HG02610 (cell line): ENCODE measurements at regions not wholly inside any gene's neighbourhood (a gene's known extent, or its start where the extent isn't known, plus 50 kb on each side); places are given as distances from the start of the nearest gene placed in this dataset.
"Not testable (repeated sequence)": the region's sequence is repeated elsewhere in the genome, so short reads cannot be mapped to it uniquely, and the experiment has no call there.

Experiments used
- ATAC-seq: cut with Tn5 transposase; IDR thresholded peaks from one replicate; pipeline ENCODE4 v1.9.1; 2021; ENCODE audit warnings: mild to moderate bottlenecking, moderate library complexity; ENCODE audit not compliant: unreplicated experiment

DNA sequence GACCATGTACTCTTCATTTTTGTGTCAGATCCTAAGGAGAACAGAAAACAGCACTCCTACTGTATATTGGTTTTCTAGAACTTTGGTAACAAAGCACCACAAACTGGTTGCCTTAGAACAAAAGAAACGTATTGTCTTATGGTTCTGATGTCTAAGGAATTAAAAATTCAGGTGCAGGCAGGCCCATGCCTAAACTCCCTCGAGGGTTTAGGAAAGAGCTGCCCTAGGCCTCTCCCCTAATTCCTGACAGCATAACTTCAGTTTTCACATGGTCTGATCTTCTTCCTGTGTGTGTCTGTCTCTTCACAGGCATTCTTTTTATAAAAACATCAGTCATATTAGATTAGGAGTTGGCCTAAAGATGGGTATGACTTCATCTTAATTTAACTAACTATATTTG, 1093.6 kb downstream of the TECRL start:
- no peak for ATAC-seq

DNA sequence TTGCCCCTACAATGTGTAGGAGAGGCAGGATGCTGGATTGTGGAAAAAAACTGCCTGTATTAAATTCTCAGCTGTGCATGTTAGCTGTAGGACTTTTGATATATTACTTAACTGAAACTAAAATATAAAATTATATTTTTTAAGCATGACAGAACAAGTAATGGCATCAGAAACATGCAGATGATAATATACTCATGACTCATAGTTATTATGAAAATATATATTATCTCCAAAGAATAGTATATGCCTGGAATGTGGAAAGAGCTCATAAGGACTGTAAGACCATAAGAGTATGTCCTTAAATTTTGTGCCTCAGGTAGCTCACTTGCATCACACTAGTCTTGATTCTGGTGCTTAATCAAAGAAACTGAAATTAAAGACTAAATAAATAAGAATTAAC, 1100.6 kb downstream of the TECRL start:
- ATAC-seq, result no peak

DNA sequence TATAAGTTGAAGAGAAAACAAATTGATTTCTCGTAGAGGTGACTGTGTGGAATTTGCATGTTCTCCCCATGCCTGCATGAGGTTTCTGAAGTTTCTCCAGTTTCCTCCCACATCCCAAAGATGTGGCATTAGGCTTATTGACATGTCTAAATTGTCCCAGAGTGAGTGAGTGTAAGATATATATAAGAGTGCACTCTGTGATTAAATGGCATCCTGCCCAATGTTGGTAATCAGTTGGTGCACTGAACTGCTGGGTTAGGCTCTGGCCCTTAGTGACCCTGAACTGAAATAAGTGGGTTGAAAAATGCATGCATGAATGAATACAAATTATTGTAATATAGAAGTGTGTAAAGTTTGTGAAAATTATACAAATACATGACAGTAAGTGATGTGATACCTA, 1106.5 kb downstream of the TECRL start:
- no peak for ATAC-seq

DNA sequence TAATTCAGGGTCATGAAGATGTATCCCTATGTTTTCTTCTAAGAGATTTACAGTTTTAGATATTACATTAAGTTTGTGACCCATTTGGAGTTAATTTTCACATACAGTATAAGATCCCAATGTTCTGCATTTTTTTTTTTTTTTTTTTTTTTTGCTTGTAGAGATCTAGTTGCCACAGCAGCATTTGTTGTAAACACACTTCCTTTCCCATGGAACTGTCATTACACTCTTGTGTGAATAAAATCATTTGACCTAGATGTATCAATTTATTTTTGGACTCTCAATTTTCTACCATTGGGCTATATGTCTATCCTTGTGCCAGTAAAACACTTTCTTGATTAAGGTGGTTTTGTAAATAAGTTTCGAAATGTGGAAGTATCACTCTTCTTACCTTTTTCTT, 1107.2 kb downstream of the TECRL start:
- ATAC-seq, result no peak

DNA sequence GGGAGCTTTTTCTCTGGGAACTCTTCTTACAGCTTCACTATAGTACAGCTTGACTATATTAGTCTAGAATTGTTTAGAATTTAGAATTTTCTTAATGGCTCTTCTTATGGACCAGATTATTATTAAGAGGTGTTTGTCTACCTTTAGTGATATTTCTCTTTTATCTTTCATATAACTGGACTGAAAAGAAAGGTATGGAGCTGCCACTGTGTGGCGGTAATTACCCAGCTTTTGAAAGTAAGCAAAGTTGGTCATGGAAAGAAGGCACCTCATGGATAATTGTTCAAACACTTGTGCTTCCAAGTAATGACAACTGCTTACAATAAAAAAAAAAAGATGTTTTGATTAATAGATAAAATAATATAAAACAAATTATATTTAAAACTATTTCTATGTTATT, 1112.5 kb downstream of the TECRL start:
- no peak for ATAC-seq

DNA sequence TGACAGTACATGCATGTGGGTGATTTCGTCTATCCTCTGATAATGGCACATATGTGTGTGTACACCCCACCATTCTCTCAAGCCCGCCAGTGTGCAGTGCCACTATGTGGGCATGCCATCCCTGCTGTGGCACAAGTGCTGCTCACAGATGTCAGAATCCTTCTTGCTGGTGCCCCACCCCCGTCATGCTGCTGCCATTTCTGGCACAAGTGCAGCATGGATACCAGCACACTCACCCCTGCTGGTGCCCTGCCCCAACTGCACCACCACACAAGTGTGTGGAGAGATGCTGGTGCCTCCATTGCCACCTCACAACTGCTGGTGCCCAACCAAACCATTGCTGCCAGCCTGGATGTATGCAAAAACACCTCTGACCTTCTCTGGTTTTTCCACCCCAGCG, 1133.8 kb downstream of the TECRL start:
- no peak for ATAC-seq

DNA sequence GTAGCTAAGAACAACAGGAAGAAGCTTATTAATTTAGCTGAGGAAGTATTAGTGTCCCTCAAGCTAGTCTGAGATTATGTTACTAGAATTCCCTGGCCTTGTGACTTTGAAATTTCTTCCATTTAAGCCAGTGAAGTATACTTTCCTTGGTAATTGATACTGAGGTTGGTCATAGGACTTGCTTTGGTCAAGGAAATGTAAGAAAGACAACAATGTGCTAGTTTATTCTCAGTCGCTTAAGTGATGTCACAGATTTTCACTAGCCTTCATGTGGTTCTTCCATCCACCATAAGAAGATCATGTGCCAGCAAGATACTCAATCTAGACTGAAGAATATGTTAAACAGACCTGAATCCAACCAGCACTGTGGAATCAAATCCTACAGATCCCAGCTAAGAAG, 1140.1 kb downstream of the TECRL start:
- ATAC-seq, result no peak

DNA sequence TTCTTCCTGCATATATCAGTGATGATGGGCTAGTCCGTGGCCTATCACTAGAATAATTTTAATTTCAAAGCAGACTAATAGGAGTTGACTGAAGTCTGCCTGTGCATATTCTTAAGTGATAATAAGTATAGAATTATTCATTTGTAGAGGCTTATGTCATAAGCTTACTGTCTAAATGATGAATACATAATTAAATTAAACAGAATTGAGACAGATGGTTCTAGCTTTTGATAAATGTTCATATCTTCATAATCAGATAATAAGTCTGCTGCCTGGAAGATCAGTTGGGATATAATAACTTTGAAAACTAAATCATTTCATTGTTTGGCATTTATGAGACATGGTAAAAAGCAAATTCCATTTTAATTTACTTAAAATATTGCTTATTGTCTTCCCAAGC, 1175.6 kb downstream of the TECRL start:
- no peak for ATAC-seq

DNA sequence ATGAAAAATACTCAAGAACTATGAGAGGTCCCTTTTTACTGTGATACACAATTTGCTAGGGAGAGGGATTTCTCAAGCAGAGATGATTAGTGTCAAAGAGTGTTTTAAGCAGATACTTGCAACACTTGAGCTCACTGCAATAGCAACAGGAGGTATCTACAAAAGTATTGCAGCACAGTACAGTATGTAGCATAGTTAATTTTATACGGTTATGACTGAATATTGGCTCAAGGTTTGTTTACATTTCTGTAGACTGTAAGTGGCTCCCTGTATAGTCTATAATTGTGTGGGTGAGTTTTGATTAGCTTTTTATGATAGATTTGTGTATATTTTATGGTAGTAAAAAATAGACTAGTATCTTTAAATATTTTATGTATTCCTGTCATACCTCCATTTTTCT, 1177.2 kb downstream of the TECRL start:
- no peak for ATAC-seq

DNA sequence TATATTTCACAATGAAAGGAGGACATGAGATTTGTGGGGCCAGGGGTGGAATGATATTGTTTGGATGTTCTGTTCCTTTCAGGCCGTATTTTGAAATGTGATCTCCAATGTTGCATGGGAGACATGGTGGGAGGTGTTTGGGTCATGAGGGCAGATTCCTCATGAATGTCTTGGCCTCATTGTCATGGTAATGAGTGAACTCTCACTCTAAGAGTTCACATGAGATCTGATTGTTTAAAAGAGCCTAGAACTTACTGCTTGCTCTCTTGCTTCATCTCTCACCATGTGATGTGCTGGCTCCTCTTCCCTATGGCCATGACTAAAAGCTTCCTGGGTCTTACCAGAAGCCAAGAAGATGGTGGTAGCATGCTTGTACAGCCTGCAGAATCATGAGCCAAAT, 1183.0 kb downstream of the TECRL start:
- no peak for ATAC-seq

DNA sequence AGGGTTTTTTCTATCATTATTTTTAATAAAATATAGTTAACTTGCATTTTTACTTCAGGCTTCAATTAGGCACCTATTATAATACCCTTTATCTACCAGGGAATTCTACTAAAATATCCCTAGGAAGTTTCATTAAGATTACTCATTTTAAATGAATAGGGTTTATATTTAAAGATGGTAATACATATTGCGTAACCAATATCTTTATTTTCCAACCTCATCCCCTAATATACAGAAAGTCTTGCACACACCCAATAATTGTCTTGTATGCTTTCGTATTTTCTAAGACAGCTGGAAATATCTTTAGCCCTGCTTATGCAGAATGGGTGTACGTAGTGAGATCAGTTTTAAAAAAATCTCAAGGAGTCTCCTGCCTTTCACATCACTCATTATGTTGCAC, 1186.8 kb downstream of the TECRL start:
- no peak for ATAC-seq

DNA sequence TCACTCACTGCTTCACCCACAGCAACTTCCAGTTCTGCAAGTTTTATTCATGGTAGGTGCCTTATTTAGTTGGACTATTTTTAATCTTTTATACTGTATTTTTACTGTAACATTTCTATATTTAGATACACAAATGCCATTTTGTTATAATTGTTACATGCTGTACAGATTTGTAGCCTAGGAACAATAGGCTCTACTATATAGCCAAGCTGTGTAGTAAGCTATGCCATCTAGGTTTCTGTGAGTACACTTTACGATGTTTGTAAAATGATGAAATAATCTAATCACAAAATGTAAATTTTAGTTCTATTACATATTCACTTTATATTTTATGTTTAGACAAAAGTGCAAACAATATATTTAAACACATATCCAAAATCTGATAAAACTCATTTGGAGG, 1187.8 kb downstream of the TECRL start:
- no peak for ATAC-seq

DNA sequence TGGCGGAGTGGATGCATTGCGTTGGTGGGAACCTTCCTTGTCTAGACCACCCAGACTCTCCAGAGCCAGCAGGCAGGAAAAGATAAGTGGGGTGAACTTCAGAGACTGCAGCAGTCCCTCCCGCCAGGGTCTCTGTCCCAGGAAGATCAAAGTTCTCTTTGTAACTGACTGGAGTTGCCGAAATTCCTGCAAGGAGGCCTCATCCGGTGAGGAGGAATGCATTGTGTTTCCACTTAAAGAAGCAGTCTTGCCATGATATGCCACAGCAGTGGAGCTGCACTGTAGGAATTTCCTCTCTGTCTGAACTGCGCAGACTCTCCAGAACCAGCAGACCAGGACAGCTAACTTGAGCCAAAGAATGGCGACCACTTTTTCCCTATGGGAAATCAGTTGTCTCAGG, 1190.4 kb downstream of the TECRL start:
- ATAC-seq, result no peak

DNA sequence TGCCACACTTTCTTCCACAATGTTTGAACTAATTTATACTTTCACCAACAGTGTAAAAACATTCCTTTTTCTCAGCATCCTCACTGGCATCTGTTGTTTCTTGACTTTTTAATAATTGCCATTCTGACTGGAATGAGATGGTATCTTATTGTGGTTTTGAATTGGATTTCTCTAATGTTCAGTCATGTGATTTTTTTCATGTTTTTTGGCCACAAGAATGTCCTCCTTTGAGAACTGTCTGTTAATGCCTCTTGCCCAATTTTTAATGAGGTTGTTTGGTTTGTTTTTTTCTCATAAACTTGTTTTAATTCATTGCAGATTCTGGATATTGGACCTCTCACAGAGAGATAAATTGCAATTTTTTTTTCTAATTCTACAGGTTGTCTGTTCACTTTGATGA, 1195.2 kb downstream of the TECRL start:
- ATAC-seq, result no peak

DNA sequence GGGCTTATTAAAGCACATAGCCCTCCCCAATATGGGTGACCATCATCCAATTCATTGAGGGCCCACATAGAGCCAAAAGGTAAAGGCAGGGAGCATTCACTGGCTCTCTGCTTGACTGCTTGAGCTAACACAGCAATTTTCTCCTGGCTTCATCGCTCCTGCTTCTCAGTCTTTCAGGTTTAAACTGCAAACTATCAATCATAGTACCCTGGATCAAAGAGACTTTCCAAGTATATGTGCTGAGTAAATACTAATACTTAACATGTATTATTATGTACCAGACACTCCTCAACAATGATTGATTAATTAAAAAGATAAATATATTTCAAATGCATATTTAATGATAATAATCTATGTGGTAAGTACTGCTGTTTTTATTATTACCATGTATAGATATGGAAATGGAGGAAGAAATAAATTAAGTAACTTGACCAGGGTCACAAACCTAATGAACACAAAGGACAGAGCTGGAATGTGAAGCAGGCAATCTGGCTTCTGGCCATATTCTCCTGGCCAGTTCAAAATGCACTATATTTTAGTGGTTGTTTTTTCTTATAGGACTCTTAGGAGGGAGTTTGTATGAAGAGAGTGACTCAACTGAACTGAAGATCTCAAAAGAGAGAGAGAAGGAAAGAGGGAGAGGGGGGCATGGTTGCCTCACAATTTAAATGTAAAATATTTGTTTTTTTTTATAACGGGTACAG, 1197.3 kb downstream of the TECRL start:
- ATAC-seq, result no peak

DNA sequence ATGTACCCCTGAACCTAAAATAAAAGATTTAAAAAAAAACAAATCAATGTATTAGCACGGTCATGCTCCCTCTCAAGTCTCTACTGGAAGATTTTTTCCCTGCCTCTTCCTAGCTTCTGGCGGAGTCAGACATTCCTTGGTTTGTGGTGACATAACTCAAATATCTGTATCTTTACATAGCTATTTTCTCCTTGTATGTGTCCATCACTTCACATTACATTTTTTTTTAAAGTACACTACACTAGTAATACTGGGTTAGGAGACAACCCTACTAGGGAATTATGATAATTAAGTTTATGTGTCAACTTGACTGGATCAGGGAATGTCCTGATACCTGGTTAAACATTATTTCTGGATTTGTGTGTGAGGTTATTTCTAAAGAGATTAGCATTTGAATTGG, 1197.9 kb downstream of the TECRL start:
- no peak for ATAC-seq

DNA sequence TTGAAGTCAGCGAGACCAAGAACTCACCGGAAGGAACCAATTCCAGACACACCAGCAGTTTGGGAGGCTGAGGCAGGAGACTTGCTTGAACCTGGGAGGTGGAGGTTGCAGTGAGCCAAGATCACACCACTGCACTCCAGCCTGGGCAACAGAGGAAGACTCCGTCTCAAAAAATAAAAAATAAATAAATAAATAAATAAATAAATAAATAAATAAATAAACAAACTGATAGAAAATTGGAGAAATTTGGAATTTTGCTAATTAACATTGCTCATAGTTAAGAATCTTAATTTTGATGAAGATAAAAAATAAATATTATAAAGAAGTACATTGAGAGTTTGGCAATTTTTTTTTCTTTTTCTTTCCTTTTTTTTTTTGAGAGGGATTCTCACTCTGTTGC, 1216.2 kb downstream of the TECRL start:
- not testable (repeated sequence) for ATAC-seq

DNA sequence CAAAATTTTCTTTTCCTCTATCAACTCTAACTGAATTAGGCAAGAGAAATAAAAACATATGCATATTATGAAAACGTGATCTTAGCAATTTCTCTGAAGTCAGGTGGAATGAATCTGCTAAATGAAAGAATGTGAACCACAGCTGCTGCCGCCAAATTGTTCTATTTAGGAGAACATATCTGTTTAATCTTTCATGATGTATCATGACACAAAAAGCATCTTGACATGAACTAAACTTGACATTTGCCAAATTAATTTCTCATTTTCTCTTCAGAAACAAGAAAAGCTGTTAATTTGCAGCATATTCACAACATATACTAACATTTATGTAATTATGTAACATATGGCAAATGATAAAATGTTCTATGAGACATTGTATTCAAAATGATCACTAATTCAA, 1237.9 kb downstream of the TECRL start:
- ATAC-seq, result no peak

DNA sequence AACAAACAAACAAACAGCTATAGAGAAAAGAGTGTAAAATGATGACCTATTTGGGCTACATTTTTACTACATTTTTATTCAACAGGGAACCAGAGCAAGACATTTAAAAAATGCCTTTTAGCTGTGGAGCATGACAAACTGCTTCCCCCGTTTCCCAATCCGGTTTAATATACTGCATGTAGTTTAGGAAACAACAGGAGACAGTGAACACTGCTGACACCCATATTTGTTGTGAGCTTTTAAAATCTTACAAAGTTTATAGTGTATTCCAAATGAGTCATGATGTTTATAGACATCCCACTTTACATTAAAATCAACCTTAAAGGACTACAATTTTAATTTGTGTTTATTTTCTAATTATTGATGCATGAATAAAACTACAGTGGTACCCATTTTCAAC, 1238.3 kb downstream of the TECRL start:
- no peak for ATAC-seq

DNA sequence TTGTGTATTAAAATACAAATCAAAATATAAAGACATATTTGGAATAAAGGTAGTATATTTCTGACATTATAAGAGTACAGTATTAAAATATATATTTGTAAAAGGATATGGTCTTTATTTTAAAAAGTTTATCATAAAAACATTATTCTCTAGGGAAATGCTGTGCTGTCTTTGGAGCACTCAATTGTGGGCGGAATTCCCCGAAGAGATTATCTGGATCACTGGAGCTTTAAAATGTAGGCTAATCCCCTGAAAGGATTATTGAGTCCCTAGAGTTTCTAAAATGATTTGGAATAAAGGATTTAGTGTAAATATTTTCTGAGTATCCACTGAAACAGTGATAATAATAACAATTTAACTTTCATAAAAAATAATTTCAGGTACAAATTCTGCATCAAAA, 1239.4 kb downstream of the TECRL start:
- ATAC-seq, result no peak

DNA sequence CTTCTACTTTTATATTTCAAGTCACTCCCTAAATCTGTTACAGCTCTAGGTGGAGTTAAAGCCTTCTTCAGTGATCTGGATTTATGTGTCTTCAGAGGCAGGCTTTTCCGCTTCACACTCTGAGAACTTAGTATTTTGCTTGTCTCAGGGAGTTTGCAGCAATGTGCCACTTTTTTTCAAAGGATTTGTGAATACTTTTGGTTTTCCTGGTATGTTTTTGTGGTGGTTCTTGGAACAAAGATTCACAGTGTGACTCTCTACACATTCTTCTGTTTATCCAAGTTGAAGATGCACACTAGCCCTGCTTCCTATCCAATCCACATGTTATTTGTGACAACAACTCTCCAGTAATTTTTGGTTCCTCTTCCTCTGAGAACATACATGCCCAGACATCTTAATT, 1253.7 kb downstream of the TECRL start:
- no peak for ATAC-seq

DNA sequence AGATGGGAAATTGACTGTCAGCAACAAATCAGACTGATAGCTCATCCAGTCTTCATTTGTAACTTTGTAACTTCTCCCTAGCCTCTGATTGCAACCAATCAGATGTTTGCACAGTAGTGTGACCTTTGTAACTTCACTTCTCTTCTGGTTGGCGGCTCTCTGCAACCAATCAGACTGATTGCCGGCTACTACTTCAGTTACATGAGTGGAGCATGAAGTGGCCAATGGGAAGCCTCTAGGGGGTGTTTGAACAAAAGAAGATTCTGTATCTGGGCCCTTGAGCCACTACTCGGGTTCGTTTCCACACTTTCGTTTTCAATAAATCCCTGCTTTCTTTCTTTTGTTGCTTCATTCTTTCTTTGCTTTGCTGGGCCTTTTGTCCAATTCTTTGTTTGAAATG, 1285.8 kb downstream of the TECRL start:
- ATAC-seq, result no peak

DNA sequence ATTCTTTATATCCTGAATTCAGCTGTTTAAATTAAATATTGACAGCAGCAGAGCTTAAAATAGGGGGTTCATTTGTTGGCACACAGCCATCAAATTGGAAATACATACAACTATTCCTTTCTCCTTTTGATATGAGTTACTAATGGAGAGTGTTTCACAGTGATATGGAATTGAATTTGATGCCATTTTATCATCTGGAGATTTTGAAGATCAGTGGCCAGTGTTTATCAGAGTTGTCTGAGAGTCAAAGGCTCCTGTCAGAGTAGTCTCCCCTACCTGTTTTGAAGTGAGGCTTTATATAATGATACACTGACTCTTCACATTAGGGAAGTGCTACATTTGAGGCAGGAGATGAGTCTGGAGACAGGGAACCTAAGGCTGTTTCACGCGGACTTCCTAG, 1286.3 kb downstream of the TECRL start:
- ATAC-seq, result no peak

DNA sequence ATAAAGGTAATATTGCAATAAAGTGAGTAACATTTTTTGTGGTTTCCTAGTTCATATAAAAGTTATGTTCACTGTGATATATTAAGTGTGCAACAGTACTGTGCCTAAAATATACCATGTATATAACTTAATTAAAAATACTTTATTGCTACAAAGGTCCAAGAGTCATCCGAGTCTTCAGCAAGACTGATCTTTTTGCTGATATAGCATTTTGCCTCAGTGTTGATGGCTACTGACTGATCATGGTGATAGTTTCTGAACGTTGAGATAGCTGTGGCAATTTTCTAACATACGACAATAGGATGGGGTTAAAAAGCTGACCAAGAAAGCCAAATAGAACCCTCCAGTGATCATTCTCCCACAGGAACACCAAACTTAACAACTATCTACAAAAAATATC, 1302.7 kb downstream of the TECRL start:
- no peak for ATAC-seq
